Breast epithelium (tissue), 3 donors: ENCODE measurements at regions not wholly inside any gene's neighbourhood (a gene's known extent, or its start where the extent isn't known, plus 50 kb on each side); places are given as distances from the start of the nearest gene placed in this dataset.

Experiments
- POLR2A ChIP-seq: fragments of 450-650 bp; IDR thresholded peaks from one replicate; pipeline ENCODE4 v1.6.1; 2016; ENCODE audit warnings: antibody characterized with exemption, mild to moderate bottlenecking, moderate library complexity
- POLR2AphosphoS5 ChIP-seq, 3 donors: sonication (generic); formaldehyde crosslinking; IDR thresholded peaks; one replicate each; pipeline ENCODE4 v1.6.1; 2017; ENCODE audit warnings: antibody characterized with exemption in 3 of 3
- TF ChIP-seq, protein P1 (sequence below), 3 donors: fragments of 450-650 bp; IDR thresholded peaks; one replicate each; pipeline ENCODE4 v1.5.1; 2016 to 2017; ENCODE audit warnings: antibody characterized with exemption in 3 of 3, mild to moderate bottlenecking in 3 of 3, moderate library complexity in 3 of 3

- TF ChIP-seq, protein P1, sequence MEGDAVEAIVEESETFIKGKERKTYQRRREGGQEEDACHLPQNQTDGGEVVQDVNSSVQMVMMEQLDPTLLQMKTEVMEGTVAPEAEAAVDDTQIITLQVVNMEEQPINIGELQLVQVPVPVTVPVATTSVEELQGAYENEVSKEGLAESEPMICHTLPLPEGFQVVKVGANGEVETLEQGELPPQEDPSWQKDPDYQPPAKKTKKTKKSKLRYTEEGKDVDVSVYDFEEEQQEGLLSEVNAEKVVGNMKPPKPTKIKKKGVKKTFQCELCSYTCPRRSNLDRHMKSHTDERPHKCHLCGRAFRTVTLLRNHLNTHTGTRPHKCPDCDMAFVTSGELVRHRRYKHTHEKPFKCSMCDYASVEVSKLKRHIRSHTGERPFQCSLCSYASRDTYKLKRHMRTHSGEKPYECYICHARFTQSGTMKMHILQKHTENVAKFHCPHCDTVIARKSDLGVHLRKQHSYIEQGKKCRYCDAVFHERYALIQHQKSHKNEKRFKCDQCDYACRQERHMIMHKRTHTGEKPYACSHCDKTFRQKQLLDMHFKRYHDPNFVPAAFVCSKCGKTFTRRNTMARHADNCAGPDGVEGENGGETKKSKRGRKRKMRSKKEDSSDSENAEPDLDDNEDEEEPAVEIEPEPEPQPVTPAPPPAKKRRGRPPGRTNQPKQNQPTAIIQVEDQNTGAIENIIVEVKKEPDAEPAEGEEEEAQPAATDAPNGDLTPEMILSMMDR (IDR thresholded peaks at IDR 0.05), result no peak
- TF ChIP-seq POLR2A, result no peak
- no peak for TF ChIP-seq POLR2AphosphoS5 (IDR thresholded peaks at IDR 0.05)
Measured at GRCh38 chr2:187815113-187815512, 260.9 kb upstream of the TFPI start.
